HG02642 (cell line): ENCODE measurements at regions not wholly inside any gene's neighbourhood (a gene's known extent, or its start where the extent isn't known, plus 50 kb on each side); places are given as distances from the start of the nearest gene placed in this dataset.
"Not testable (repeated sequence)": the region's sequence is repeated elsewhere in the genome, so short reads cannot be mapped to it uniquely, and the experiment has no call there.

Experiments used
- ATAC-seq: cut with Tn5 transposase; IDR thresholded peaks from one replicate; pipeline ENCODE4 v1.9.1; 2021; ENCODE audit warnings: mild to moderate bottlenecking; ENCODE audit not compliant: unreplicated experiment, poor library complexity

DNA sequence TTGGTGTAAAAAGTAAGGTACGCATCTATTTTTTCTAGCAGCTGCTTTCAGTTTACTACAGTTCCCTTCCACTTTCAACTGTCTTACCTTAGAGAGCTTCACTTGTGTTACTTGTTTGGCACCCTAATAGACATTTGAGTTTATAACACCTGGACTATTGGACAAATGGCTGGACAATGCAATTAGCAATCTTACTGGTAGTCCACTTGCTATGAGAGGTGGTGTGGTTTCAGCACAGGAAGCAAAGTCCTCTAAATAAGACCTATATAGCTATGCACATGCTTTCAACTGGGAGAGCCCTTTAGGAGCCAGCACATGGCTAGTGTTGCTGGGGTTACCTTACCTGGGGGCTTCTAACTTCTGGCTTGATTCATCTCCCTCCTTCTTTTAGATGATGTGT lies 119.6 kb upstream of the RANBP3L start:
- no peak for ATAC-seq

GRCh38 chr5:36422952-36423351 lies 121.2 kb upstream of the RANBP3L start:
- no peak for ATAC-seq

DNA sequence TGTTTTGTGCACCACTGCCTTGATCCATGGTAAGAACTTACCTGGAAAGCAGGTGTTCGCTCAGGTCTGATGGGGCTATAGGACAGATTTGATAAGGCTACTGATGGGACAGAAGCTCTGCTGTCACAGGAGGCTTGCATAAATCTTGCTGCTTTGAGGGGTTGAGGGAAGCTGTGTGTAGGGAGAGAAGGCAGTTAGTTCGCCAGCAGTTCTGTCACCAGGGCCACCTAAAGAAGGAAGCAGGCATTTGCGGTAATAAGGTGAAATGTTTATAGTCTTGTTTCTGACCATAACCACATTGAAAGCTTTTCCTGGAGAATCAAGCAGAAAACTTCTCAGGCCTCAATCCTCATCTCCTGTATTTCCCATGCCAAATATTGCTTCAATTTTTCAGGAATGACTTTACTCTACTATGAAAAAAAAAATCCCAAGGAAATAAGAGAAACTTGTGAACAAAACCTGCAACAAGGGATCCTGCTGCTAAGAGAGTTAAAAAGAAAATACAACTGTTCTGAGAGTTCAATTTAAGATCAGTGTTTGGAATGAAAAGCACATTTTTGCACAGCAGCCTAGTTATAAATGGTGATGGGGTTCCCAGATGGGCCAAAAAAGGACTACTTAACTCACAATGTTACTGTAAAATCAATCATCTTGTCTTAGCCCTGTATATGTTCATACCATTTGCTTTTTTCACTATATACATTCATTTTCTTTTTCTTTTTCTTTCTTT lies 122.0 kb upstream of the RANBP3L start:
- no peak for ATAC-seq

DNA sequence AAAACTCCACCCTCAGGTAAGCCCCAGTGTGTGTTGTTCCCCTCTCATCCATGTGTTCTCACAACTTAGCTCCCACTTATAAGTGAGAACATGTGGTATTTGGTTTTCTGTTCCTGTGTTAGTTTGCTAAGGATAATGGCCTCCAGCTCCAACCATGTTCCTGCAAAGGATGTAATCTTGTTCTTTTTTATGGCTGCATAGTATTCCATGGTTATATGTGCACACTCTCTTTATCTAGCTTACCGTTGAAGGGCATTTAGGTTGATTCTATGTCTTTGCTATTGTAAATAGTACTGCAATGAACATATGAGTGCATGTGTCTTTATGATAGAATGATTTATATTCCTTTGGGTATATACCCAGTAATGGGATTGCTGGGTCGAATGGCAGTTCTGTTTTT lies 124.4 kb upstream of the RANBP3L start:
- not testable (repeated sequence) for ATAC-seq

GRCh38 chr5:36435516-36435915 lies 133.8 kb upstream of the RANBP3L start:
- no peak for ATAC-seq

- ATAC-seq = no peak
These were observed 134.6 kb upstream of the RANBP3L start for GRCh38 chr5:36436306-36436705.

DNA sequence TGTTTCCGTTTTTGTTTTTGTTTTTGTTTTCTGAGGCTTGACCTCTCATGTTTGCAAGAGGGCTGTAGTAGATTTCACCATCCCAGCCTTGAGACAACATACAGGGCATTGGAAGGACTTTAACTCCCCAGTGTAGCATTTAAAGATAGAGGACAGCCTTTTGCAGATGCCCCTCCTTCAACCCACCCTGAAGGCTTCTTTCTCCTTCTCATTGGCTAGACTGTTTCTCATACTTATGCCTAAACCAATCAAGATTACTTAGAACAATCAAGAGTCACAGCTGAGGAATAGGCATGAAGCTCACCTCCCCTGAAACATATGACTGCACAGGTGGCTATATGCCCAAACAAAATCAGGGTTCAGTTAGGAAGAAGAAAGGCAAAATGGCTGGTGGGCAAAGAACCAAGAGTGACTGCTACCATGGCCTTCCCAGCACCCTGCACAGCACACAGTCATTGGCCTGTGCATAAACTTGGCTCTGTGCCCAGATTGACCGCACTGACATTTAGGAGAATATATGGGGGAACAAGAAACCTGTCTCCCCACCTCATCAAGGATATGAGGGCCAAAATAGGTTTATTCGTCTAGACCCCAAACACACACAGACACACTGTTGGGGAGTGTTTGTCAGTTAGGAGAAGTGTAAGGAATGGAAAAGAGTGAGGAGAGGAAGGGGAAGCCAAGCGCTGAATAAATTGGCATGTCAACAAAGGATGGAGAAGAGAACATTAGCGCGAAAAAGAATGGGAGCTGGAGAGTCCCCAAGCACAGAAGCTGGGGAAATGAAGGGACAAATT lies 137.3 kb upstream of the RANBP3L start:
- no peak for ATAC-seq

DNA sequence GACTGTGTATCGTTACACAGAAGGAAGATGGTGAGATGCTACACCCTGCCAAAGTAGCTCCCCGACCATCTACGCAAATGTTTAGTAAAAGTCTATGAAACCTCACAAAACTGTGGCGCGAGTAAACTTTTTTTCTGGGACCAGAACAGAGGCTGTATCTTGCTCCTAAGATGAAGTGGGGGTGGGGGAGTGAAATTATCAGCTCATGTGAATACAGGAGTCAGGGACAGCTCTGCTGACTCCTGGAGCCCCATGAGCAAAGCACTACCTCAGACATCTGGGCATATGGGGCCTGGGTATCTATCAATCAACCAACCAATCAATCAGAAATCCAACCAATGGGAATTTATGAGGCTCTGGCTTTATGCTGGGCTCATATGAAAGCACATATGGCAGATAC lies 138.6 kb upstream of the RANBP3L start:
- no peak for ATAC-seq

- no peak for ATAC-seq
These were observed 139.6 kb upstream of the RANBP3L start for GRCh38 chr5:36441280-36441679.

DNA sequence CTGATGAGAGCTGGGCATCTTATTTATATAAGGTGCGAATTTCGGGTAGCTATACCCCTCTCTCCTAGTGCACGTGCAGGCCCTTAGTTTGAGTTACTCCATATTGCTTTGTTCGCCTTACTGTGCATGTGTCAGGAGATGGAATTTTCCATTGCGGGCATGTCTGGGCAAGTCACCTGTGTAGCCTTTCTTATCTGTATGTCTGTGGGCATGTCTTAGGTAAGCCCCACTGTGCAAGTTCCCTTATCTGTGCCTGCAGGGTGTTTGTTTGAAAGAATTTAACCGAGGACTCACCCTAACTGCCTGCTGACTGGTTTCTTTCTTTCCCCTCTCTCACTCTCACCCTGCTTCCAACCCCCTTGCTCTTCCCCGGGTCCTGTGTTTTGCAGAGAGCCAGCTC lies 140.7 kb upstream of the RANBP3L start:
- no peak for ATAC-seq

GRCh38 chr5:36442796-36443195 lies 141.1 kb upstream of the RANBP3L start:
- no peak for ATAC-seq

- ATAC-seq = no peak
These were observed 142.2 kb upstream of the RANBP3L start for GRCh38 chr5:36443941-36444340.

GRCh38 chr5:36444582-36445418 lies 143.1 kb upstream of the RANBP3L start:
- no peak for ATAC-seq

DNA sequence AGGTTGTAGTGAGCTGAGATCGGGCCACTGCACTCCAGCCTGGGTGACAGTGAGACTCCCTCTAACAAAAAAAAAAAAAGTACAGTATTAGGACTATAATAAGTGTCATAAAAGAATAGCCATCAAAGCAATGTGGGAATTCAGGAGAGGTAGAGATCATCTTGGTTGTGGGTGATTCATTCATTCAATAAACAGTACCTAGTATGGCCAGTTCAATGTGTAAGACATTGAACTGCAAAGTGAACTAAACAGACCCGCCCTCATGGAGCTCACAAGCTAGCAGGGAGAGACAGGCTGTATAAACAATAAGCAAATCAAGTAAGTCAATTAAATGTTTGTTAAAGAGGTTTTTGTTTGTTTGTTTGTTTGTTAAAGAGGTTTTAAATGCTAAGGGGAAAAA lies 146.1 kb upstream of the RANBP3L start:
- ATAC-seq = no peak

DNA sequence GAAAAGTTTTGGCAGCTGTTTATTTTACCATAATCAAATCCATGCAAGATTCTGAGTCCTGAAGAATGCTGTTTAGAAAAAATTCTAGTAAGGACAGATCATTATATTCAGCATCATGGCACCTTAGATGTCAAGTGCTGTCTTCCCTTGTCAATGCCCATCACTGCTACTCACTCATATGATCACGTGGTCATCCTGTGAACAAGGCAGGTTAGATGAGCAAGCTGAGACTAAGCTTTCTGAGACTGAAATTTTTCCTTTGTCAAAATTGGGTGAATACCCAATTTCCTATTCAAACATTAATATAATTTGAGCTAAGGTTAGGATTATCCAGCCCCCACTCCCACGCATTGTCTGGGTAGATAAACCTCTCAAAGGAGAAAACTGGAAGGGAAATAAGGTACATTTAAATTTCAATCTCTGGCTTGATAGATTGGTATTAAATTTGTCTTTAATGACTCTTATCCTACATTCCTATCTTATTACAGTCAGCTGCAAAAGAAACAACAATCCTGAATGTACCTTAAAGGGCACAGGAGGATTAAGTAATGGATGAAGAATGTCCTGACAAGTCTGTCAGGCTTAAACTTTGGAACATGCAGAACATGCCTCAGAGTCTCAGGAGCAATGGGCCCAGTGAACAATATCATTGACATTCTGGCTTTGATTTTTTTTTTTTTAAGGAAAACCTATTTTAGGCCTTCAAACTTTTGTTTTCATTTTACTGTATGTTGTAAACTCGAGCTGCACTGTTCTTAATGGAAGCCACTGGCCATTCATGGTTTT lies 148.7 kb upstream of the RANBP3L start:
- ATAC-seq = no peak

- ATAC-seq = no peak
These were observed 150.8 kb upstream of the RANBP3L start for GRCh38 chr5:36452424-36453006.

DNA sequence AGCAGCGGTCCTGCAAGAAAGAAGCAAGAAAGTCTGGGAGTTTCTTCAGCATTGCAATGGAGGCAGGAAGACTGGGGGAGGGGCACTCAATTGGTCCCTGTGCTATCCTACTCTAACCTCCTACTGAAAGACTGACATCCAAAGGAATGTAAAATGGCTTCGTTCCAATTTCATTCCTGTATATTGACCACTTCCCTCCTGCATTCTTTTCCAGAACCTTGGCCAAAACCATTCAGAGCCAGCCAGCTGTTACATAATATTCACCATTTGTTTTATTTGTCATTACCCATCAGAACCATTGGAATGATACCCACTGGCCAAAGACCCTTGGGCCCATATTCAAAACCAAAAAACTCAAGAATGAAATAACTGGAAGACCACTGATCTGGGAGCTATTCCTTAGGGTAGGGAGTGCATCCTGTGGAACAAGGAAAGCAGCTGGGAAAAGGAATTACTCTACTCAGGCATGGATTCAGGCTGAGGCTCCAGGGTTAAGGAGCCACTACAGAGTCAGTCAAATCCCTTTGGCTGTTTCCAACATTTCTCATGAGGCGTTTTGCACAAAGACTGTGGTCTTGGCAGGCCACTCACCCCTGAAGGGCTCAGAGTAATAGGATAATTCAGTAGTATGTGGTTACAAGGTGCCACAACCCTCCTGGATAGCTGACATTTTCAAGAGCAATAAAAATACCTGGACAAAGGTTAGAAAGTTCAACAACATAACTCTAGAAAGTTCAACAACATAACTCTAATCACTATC lies 148.7 kb upstream of the SLC1A3 start:
- no peak for ATAC-seq

DNA sequence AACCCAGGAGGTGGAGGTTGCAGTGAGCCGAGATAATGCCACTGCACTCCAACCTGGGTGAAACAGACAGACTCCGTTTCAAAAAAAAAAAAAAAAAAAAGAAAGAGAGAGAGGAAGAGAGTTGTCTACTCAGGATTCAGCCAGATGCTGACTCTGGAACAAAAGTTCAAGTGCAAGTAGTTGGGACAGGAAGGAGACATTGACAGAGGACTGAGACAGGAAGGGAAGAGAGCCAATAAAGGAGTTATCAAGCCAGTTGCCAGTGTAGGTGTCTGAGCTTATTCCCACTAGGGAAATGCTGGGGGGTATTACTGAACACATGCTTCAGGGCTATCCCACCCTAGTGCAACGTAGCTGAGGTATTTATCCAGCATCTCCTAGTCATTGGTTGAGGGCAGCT lies 147.7 kb upstream of the SLC1A3 start:
- ATAC-seq = no peak
